HepG2 (cell line): ENCODE measurements at regions not wholly inside any gene's neighbourhood (a gene's known extent, or its start where the extent isn't known, plus 50 kb on each side); places are given as distances from the start of the nearest gene placed in this dataset.

Experiments
- ATAC-seq: fragments of 200-7000 bp; cut with Tn5 transposase; 3 replicates; pipeline ENCODE4 v1.9.1; 2020; ENCODE audit warnings: mild to moderate bottlenecking, moderate library complexity
- BruUV-seq: library from RNA; stranded (reverse); fragments of 400-500 nt; replicated peaks from 2 replicates; lab custom pipeline; 2021; lab: Mats Ljungman, UMichigan
- CTCF ChIA-PET: fragments of 300-600 bp; formaldehyde crosslinking; extraction: SDS; loops from one replicate; lab custom pipeline; 2021; ENCODE audit warnings: low total read pairs, inconsistent platforms, low intra/inter-chr PET ratio; lab: Yijun Ruan, JAX
- POLR2A ChIA-PET: fragments of 350-600 bp; sonication (Branson Sonifier 250); formaldehyde crosslinking; loops from one replicate; lab custom pipeline; 2020; ENCODE audit warnings: antibody characterized with exemption, inconsistent platforms; lab: Yijun Ruan, JAX
- DNase-seq: peaks from one replicate; pipeline ENCODE4 v3.0.0-alpha.2; 2015; ENCODE audit warnings: low spot score
- FAIRE-seq: peaks from 3 replicates; lab custom pipeline; 2011; peaks lifted over from hg19 to GRCh38; lab: Jason Lieb, UNC
- H2AFZ ChIP-seq: one replicate; pipeline ENCODE4 v1.6.1; 2011; ENCODE audit warnings: low read length, inconsistent platforms
- H3K27ac ChIP-seq: fragments of 300-600 bp; 3 replicates; pipeline ENCODE4 v1.8.0; 2011; ENCODE audit warnings: mixed run types, mild to moderate bottlenecking, mixed read lengths, low read length, inconsistent platforms; ENCODE audit not compliant: insufficient read depth; ENCODE audit errors: extremely low read length
- H3K27me3 ChIP-seq, 2 experiments: fragments of 200-600 bp in 1 of 2; 2 replicates in 1 of 2; 3 replicates in 1 of 2; pipeline versions ENCODE4 v1.6.0 to v1.8.0; 2011; ENCODE audit warnings: low read length in 2 of 2, mild to moderate bottlenecking in 2 of 2, moderate library complexity in 2 of 2, inconsistent platforms in 1 of 2; ENCODE audit not compliant: insufficient read depth in 2 of 2, control insufficient read depth in 1 of 2
- H3K36me3 ChIP-seq, 2 experiments: fragments of 200-600 bp in 1 of 2; replicated peaks in 1 of 2; 2 replicates in 1 of 2; 3 replicates in 1 of 2; pipeline versions ENCODE4 v1.5.1 to v1.8.0; 2011; ENCODE audit warnings: low read length in 2 of 2, inconsistent platforms in 1 of 2; ENCODE audit not compliant: insufficient read depth in 2 of 2, control insufficient read depth in 1 of 2
- H3K4me1 ChIP-seq: 2 replicates; pipeline ENCODE4 v1.5.1; 2012; ENCODE audit warnings: low read length, inconsistent platforms; ENCODE audit not compliant: insufficient read depth
- H3K4me2 ChIP-seq: 2 replicates; pipeline ENCODE4 v1.6.0; 2011; ENCODE audit warnings: low read depth, low read length, inconsistent platforms
- H3K4me3 ChIP-seq, 3 experiments: fragments of 200-600 bp in 1 of 3; sonication (generic), shearing (Covaris generic) in 1 of 3; replicated peaks in 1 of 3; 2 replicates each; pipeline ENCODE4 v1.5.1; 2011 to 2016; ENCODE audit warnings: low read length in 3 of 3, inconsistent platforms in 2 of 3, low read depth in 2 of 3, mild to moderate bottlenecking in 2 of 3, control low read depth in 1 of 3, mixed read lengths in 1 of 3; ENCODE audit not compliant: insufficient read depth in 1 of 3
- H3K79me2 ChIP-seq: one replicate; pipeline ENCODE4 v1.6.1; 2011; ENCODE audit warnings: low read length, inconsistent platforms; ENCODE audit not compliant: insufficient read depth
- H3K9ac ChIP-seq: 2 replicates; pipeline ENCODE4 v1.6.0; 2011; ENCODE audit warnings: mild to moderate bottlenecking, low read depth, low read length, inconsistent platforms; ENCODE audit not compliant: insufficient read depth
- H3K9me3 ChIP-seq: 2 replicates; pipeline ENCODE4 v1.5.1; 2012; ENCODE audit warnings: mild to moderate bottlenecking, low read length
- H4K20me1 ChIP-seq: 2 replicates; pipeline ENCODE4 v1.6.0; 2011; ENCODE audit warnings: inconsistent platforms, mild to moderate bottlenecking, low read length, moderate library complexity; ENCODE audit not compliant: insufficient read depth
- MAF1 ChIP-seq: sonication (generic); formaldehyde crosslinking; IDR thresholded peaks from 2 replicates; pipeline ENCODE4 v1.5.0; 2020; ENCODE audit warnings: missing genetic modification reagents, borderline replicate concordance
- NCOA2 ChIP-seq: sonication (generic); formaldehyde crosslinking; IDR thresholded peaks from 2 replicates; pipeline ENCODE4 v1.8.0; 2022; ENCODE audit warnings: inconsistent platforms
- NFKBIZ ChIP-seq: IDR thresholded peaks from 2 replicates; pipeline ENCODE4 v1.6.1; 2018; ENCODE audit warnings: missing genetic modification reagents, missing compliant biosample characterization
- PLSCR1 ChIP-seq: sonication (generic); formaldehyde crosslinking; IDR thresholded peaks from 2 replicates; pipeline ENCODE4 v1.5.0; 2020; ENCODE audit warnings: missing genetic modification reagents, mild to moderate bottlenecking, borderline replicate concordance
- POLR2AphosphoS5 ChIP-seq: IDR thresholded peaks from 2 replicates; pipeline ENCODE4 v1.6.1; 2012; ENCODE audit warnings: low read depth, low read length
- REPIN1 ChIP-seq: sonication (generic); formaldehyde crosslinking; IDR thresholded peaks from 2 replicates; pipeline ENCODE4 v1.8.0; 2022; ENCODE audit warnings: missing genetic modification reagents, low read depth, mild to moderate bottlenecking, borderline replicate concordance
- RXRB ChIP-seq: IDR thresholded peaks from 2 replicates; pipeline ENCODE4 v1.6.1; 2016; ENCODE audit warnings: borderline replicate concordance, missing genetic modification reagents, missing compliant biosample characterization
- TMF1 ChIP-seq: sonication (generic); formaldehyde crosslinking; IDR thresholded peaks from 2 replicates; pipeline ENCODE4 v1.8.1; 2022; ENCODE audit warnings: low read depth, missing genetic modification reagents
- ZEB1 ChIP-seq: IDR thresholded peaks from 2 replicates; pipeline ENCODE4 v1.6.1; 2012; ENCODE audit warnings: mild to moderate bottlenecking, low read depth, inconsistent platforms; ENCODE audit not compliant: insufficient replicate concordance
- ZNF260 ChIP-seq: sonication (generic); formaldehyde crosslinking; IDR thresholded peaks from 2 replicates; pipeline ENCODE4 v1.4.0; 2020; ENCODE audit warnings: missing genetic modification reagents, low read depth, mild to moderate bottlenecking, borderline replicate concordance
- ZNF30 ChIP-seq: sonication (generic); formaldehyde crosslinking; IDR thresholded peaks from 2 replicates; pipeline ENCODE4 v1.5.0; 2020; ENCODE audit warnings: mild to moderate bottlenecking, missing genetic modification reagents
- ZNF530 ChIP-seq: sonication (generic); formaldehyde crosslinking; IDR thresholded peaks from 2 replicates; pipeline ENCODE4 v1.5.0; 2020; ENCODE audit warnings: low read depth, mild to moderate bottlenecking, missing genetic modification reagents
- ZNF546 ChIP-seq: sonication (generic); formaldehyde crosslinking; conservative IDR thresholded peaks from 2 replicates; pipeline ENCODE4 v1.8.1; 2023; ENCODE audit warnings: mild to moderate bottlenecking, missing genetic modification reagents
- ZNF660 ChIP-seq: sonication (generic); formaldehyde crosslinking; IDR thresholded peaks from 2 replicates; pipeline ENCODE4 v1.5.1; 2020; ENCODE audit warnings: mild to moderate bottlenecking, low read depth, missing genetic modification reagents, borderline replicate concordance
- ZNF839 ChIP-seq: sonication (generic); formaldehyde crosslinking; IDR thresholded peaks from 2 replicates; pipeline ENCODE4 v1.4.0; 2020; ENCODE audit warnings: missing genetic modification reagents, mild to moderate bottlenecking, borderline replicate concordance
- ZSCAN21 ChIP-seq: sonication (generic); formaldehyde crosslinking; IDR thresholded peaks from 2 replicates; pipeline ENCODE4 v1.8.0; 2022; ENCODE audit warnings: mild to moderate bottlenecking, missing genetic modification reagents, moderate library complexity, borderline replicate concordance
- WGBS: methylation state at CpG from one replicate; pipeline ENCODE4 v1.1.6; 2017; ENCODE audit warnings: low lambda C conversion rate; 5-methylcytosine and 5-hydroxymethylcytosine counted together
- in situ Hi-C: cut with HindIII; loops from 2 replicates; pipeline ENCODE4 v1.10.0; 2017; ENCODE audit warnings: low pct_unique_long_range_greater_than_20kb; ENCODE audit not compliant: extremely low pct_ligation_motif_present
- intact Hi-C: fragments of 100-400 bp; cut with micrococcal nuclease; formaldehyde crosslinking; loops from one replicate; pipeline ENCODE4 v1.10.0; 2022; ENCODE audit not compliant: unreplicated experiment
- TF ChIP-seq, protein P1 (sequence below): sonication (generic); formaldehyde crosslinking; IDR thresholded peaks from 2 replicates; pipeline ENCODE4 v1.8.0; 2022; ENCODE audit warnings: mild to moderate bottlenecking, missing genetic modification reagents

DNA sequence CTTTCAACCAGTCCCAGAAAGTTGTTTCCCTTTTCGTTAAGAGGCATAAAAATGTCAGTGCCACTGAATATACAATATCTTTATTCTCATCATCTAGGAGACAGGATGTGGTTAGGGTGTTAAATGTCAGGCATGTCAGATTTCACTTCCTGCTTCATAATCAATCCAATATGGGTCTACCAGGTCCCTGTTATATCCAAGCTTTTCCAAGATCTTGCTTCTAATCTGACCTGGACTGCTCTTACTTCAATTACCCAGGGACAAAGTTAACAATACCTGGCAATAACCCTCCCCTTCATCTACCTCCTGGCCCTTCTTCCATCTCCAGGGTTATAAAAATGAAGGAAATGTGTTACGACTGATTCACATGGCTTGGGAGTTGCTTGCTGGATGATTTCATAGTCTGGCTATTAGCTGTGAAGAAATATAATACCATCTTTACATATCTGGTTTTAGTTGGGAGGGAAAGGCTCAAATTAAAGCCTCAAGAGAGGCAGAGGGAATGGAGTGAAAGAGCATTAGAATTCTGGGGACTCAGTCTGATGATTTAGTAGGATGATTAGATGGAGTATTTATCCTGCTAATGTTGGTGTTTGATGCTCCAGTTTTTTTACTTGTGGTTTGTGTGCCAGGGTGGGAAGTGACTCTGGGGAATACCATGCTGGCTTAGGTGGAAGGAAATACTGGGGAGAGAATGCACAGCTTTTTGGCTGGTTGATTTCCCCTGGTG is 534.3 kb downstream of the ETS1 start:
- no peak overlapping the region for H3K27ac ChIP-seq
- peaks cover 7% of the 10 kb centered on the region for H3K9me3 ChIP-seq
- ATAC-seq (no peak), DNase-seq (no peak), FAIRE-seq (no peak)
- in situ Hi-C loops: no loop called here
- no peak overlapping the region for H3K4me3 ChIP-seq
- H3K27me3 ChIP-seq: no peaks in the 10 kb centered on the region
- no peaks in the 10 kb centered on the region for H4K20me1 ChIP-seq
- no peak overlapping the region for H3K9ac ChIP-seq
- intact Hi-C loops: no loop called here
- POLR2A ChIA-PET: no interaction called here
- H3K79me2 ChIP-seq: no peaks in the 10 kb centered on the region
- H2AFZ ChIP-seq: no peak overlapping the region
- CTCF ChIA-PET: no interaction called here
- 0% methylated on average over 2 of the region's 2 CpGs for WGBS
- BruUV-seq: no TSS peak
- TF ChIP-seq ZNF660 (CRISPR knock-in tag): no peak
- TF ChIP-seq NFKBIZ (CRISPR knock-in tag): no peak
- TF ChIP-seq POLR2AphosphoS5: no peak
- no peak for TF ChIP-seq ZNF260
- TF ChIP-seq ZNF530 (CRISPR knock-in tag): no peak
- no peak for TF ChIP-seq RXRB (CRISPR knock-in tag)
- TF ChIP-seq TMF1 (CRISPR knock-in tag): no peak
- no peak for TF ChIP-seq ZNF839 (CRISPR knock-in tag)
- no peak for TF ChIP-seq NCOA2
- TF ChIP-seq ZEB1: no peak
- no peak for TF ChIP-seq ZNF30 (CRISPR knock-in tag)
- TF ChIP-seq ZSCAN21: no peak
- no peak for TF ChIP-seq ZNF546
- TF ChIP-seq MAF1 (CRISPR knock-in tag): no peak
- no peak for TF ChIP-seq PLSCR1 (CRISPR knock-in tag)
- TF ChIP-seq REPIN1 (CRISPR knock-in tag): no peak
- TF ChIP-seq, protein P1, sequence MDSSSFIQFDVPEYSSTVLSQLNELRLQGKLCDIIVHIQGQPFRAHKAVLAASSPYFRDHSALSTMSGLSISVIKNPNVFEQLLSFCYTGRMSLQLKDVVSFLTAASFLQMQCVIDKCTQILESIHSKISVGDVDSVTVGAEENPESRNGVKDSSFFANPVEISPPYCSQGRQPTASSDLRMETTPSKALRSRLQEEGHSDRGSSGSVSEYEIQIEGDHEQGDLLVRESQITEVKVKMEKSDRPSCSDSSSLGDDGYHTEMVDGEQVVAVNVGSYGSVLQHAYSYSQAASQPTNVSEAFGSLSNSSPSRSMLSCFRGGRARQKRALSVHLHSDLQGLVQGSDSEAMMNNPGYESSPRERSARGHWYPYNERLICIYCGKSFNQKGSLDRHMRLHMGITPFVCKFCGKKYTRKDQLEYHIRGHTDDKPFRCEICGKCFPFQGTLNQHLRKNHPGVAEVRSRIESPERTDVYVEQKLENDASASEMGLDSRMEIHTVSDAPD (CRISPR knock-in tag): no peak
- no peak overlapping the region for H3K4me2 ChIP-seq
- H3K4me1 ChIP-seq: no peaks in the 10 kb centered on the region
- H3K36me3 ChIP-seq: no peaks in the 10 kb centered on the region
